Uterus (tissue), 2 donors: ENCODE measurements at regions not wholly inside any gene's neighbourhood (a gene's known extent, or its start where the extent isn't known, plus 50 kb on each side); places are given as distances from the start of the nearest gene placed in this dataset.

ENCODE experiments used
- CTCF ChIP-seq, 4 experiments: fragments of 200-600 bp in 2 of 4; fragments of 450-650 bp in 2 of 4; sonication (generic) in 2 of 4; IDR thresholded peaks; one replicate each; pipeline ENCODE4 v1.5.1; 2016 to 2019; ENCODE audit warnings: antibody characterized with exemption in 4 of 4, mild to moderate bottlenecking in 2 of 4, moderate library complexity in 1 of 4
- POLR2A ChIP-seq, 2 donors: fragments of 450-650 bp; IDR thresholded peaks; one replicate each; pipeline ENCODE4 v1.6.1; 2016; ENCODE audit warnings: antibody characterized with exemption in 2 of 2, mild to moderate bottlenecking in 1 of 2, moderate library complexity in 1 of 2

GRCh38 chr9:86856259-86856658 is 91.0 kb downstream of the GAS1 start:
- no peak for TF ChIP-seq CTCF (IDR thresholded peaks at IDR 0.05)
- no peak for TF ChIP-seq POLR2A (IDR thresholded peaks at IDR 0.05)
